Mucosa of gallbladder (tissue), 1 donor: ENCODE measurements at regions not wholly inside any gene's neighbourhood (a gene's known extent, or its start where the extent isn't known, plus 50 kb on each side); places are given as distances from the start of the nearest gene placed in this dataset.
"Not testable (repeated sequence)": the region's sequence is repeated elsewhere in the genome, so short reads cannot be mapped to it uniquely, and the experiment has no call there.

ENCODE experiments used
- DNase-seq: peaks from one replicate; pipeline ENCODE4 v3.0.0-alpha.2; 2020; ENCODE audit warnings: low spot score
- donor health status: DM: no; HTN: no; CAD: no.

- DNase-seq, result no peak
Observed at GRCh38 chr6:21710216-21710615, 116.7 kb downstream of the SOX4 start.

- DNase-seq, result no peak
Observed at GRCh38 chr6:21710908-21711627, 117.5 kb downstream of the SOX4 start.

- DNase-seq, result no peak
Observed at GRCh38 chr6:21712213-21712612, 118.7 kb downstream of the SOX4 start.

GRCh38 chr6:21713481-21713880 is 119.9 kb downstream of the SOX4 start:
- no peak for DNase-seq

GRCh38 chr6:21715180-21715579 is 121.6 kb downstream of the SOX4 start:
- no peak for DNase-seq

- DNase-seq, result no peak
Observed at GRCh38 chr6:21722510-21722909, 129.0 kb downstream of the SOX4 start.

GRCh38 chr6:21726676-21727075 is 133.1 kb downstream of the SOX4 start:
- no peak for DNase-seq

GRCh38 chr6:21728141-21728540 is 134.6 kb downstream of the SOX4 start:
- DNase-seq, result no peak

GRCh38 chr6:21729431-21729830 is 135.9 kb downstream of the SOX4 start:
- DNase-seq, result no peak

GRCh38 chr6:21730533-21730932 is 137.0 kb downstream of the SOX4 start:
- no peak for DNase-seq

GRCh38 chr6:21731411-21732031 is 138.0 kb downstream of the SOX4 start:
- peak; percentile 19 for DNase-seq

GRCh38 chr6:21732032-21732730 is 138.6 kb downstream of the SOX4 start:
- DNase-seq, result not testable (repeated sequence)

GRCh38 chr6:21732731-21733130 is 139.2 kb downstream of the SOX4 start:
- DNase-seq, result no peak

- no peak for DNase-seq
Observed at GRCh38 chr6:21733311-21733710, 139.8 kb downstream of the SOX4 start.

GRCh38 chr6:21734204-21734603 is 140.7 kb downstream of the SOX4 start:
- no peak for DNase-seq

- peak; percentile 28 for DNase-seq
Observed at GRCh38 chr6:21738180-21739094, 144.9 kb downstream of the SOX4 start.

GRCh38 chr6:21739241-21739640 is 145.7 kb downstream of the SOX4 start:
- DNase-seq, result no peak

GRCh38 chr6:21739838-21740237 is 146.3 kb downstream of the SOX4 start:
- no peak for DNase-seq

GRCh38 chr6:21740376-21741124 is 147.0 kb downstream of the SOX4 start:
- no peak for DNase-seq

GRCh38 chr6:21741221-21742109 is 147.9 kb downstream of the SOX4 start:
- no peak for DNase-seq
